22Rv1 (cell line): ENCODE measurements at regions not wholly inside any gene's neighbourhood (a gene's known extent, or its start where the extent isn't known, plus 50 kb on each side); places are given as distances from the start of the nearest gene placed in this dataset.

Experiments
- CTCF ChIP-seq: fragments of 450-650 bp; IDR thresholded peaks from 2 replicates; pipeline ENCODE4 v1.5.1; 2017; ENCODE audit warnings: mild to moderate bottlenecking
- ZFX ChIP-seq: fragments of 450-650 bp; IDR thresholded peaks from 2 replicates; pipeline ENCODE4 v1.6.1; 2017; ENCODE audit warnings: antibody characterized with exemption, borderline replicate concordance

- TF ChIP-seq CTCF (no peak), ZFX (no peak)
Observed at GRCh38 chr2:228374741-228375140, 193.3 kb upstream of the SPHKAP start.
